B cell (primary cell): ENCODE measurements at regions not wholly inside any gene's neighbourhood (a gene's known extent, or its start where the extent isn't known, plus 50 kb on each side); places are given as distances from the start of the nearest gene placed in this dataset.

Experiments used
- ATAC-seq: fragments of 200-7000 bp; cut with Tn5 transposase; one replicate; pipeline ENCODE4 v1.10.0; 2021; ENCODE audit warnings: low read depth, mild to moderate bottlenecking, moderate number of reproducible peaks, moderate library complexity
- CTCF ChIA-PET: fragments of 350-600 bp; sonication (Branson Sonifier 250); formaldehyde crosslinking; loops from one replicate; lab custom pipeline; 2021; ENCODE audit warnings: antibody characterized with exemption, inconsistent platforms; lab: Charles Lee
- POLR2A ChIA-PET: fragments of 350-600 bp; sonication (Branson Sonifier 250); formaldehyde crosslinking; loops from one replicate; lab custom pipeline; 2021; ENCODE audit warnings: antibody characterized with exemption; lab: Charles Lee
- DNase-seq: peaks from one replicate; pipeline ENCODE4 v3.0.0; 2013
- H2AFZ ChIP-seq: 2 replicates; pipeline ENCODE4 v1.6.1; 2012; ENCODE audit warnings: mild to moderate bottlenecking, low read depth, low read length; ENCODE audit not compliant: insufficient read depth, poor library complexity, severe bottlenecking
- H3K27ac ChIP-seq, 2 donors: 1 replicate in 1 of 2; 2 replicates in 1 of 2; pipeline ENCODE4 v1.5.1; 2012 to 2013; ENCODE audit warnings: low read length in 2 of 2, mild to moderate bottlenecking in 2 of 2, moderate library complexity in 1 of 2
- H3K27me3 ChIP-seq, 4 experiments: fragments of 200-600 bp in 1 of 4; sonication (generic) in 1 of 4; replicated peaks in 1 of 4; 1 replicate in 2 of 4; 2 replicates in 2 of 4; pipeline versions ENCODE4 v1.6.1 to v1.7.0; 2013 to 2016; ENCODE audit warnings: low read length in 3 of 4, mild to moderate bottlenecking in 2 of 4, mixed read lengths in 1 of 4, moderate library complexity in 1 of 4; ENCODE audit not compliant: insufficient read depth in 4 of 4, control insufficient read depth in 3 of 4; ENCODE audit errors: control extremely low read depth in 1 of 4
- H3K36me3 ChIP-seq, 2 experiments: replicated peaks in 1 of 2; 1 replicate in 1 of 2; 2 replicates in 1 of 2; pipeline versions ENCODE4 v1.6.1 to v1.7.1; 2013; ENCODE audit warnings: low read length in 1 of 2; ENCODE audit not compliant: insufficient read depth in 2 of 2, control insufficient read depth in 1 of 2; ENCODE audit errors: control extremely low read depth in 1 of 2, extremely low read depth in 1 of 2
- H3K4me1 ChIP-seq, 2 donors: fragments of 200-600 bp in 1 of 2; sonication (generic) in 1 of 2; 1 replicate in 1 of 2; 2 replicates in 1 of 2; pipeline versions ENCODE4 v1.5.1 to v1.6.1; 2013 to 2017; ENCODE audit warnings: low read length in 2 of 2; ENCODE audit not compliant: control insufficient read depth in 2 of 2, insufficient read depth in 2 of 2
- H3K4me2 ChIP-seq: replicated peaks from 2 replicates; pipeline ENCODE3; 2012; ENCODE audit warnings: mild to moderate bottlenecking, low read depth, low read length; ENCODE audit not compliant: poor library complexity, severe bottlenecking
- H3K4me3 ChIP-seq, 5 experiments: fragments of 200-600 bp in 1 of 5; sonication (generic) in 1 of 5; 1 replicate in 3 of 5; 2 replicates in 2 of 5; pipeline versions ENCODE4 v1.5.1 to v1.7.0; 2011 to 2016; ENCODE audit warnings: low read length in 4 of 5, mild to moderate bottlenecking in 4 of 5, low read depth in 2 of 5, control low read depth in 1 of 5, moderate library complexity in 1 of 5; ENCODE audit not compliant: insufficient read depth in 1 of 5; ENCODE audit errors: control extremely low read depth in 1 of 5, extremely low read depth in 1 of 5
- H3K79me2 ChIP-seq: fragments of 200-600 bp; sonication (generic); one replicate; pipeline ENCODE4 v1.6.0; 2016; ENCODE audit warnings: low read length; ENCODE audit not compliant: control insufficient read depth, insufficient read depth
- H3K9ac ChIP-seq: fragments of 200-600 bp; sonication (generic); 2 replicates; pipeline ENCODE4 v1.6.1; 2017; ENCODE audit warnings: mild to moderate bottlenecking, low read length, moderate library complexity
- H3K9me3 ChIP-seq, 3 donors: one replicate each; pipeline versions ENCODE4 v1.6.1 to v1.7.1; 2013; ENCODE audit warnings: low read length in 2 of 3; ENCODE audit not compliant: control insufficient read depth in 2 of 3, insufficient read depth in 1 of 3; ENCODE audit errors: control extremely low read depth in 1 of 3
- H4K20me1 ChIP-seq: 2 replicates; pipeline ENCODE4 v1.6.0; 2012; ENCODE audit warnings: mild to moderate bottlenecking, low read length; ENCODE audit not compliant: insufficient read depth, control insufficient read depth, poor library complexity, severe bottlenecking
- H3K27ac Mint-ChIP-seq: one replicate; pipeline ENCODE4 v1.8.0; 2021; ENCODE audit warnings: mixed read lengths
- H3K27me3 Mint-ChIP-seq: one replicate; pipeline ENCODE4 v1.8.0; 2021; ENCODE audit warnings: mixed read lengths
- H3K4me1 Mint-ChIP-seq: one replicate; pipeline ENCODE4 v1.8.0; 2021; ENCODE audit warnings: mixed read lengths
- H3K4me3 Mint-ChIP-seq: one replicate; pipeline ENCODE4 v1.8.0; 2021; ENCODE audit warnings: mixed read lengths
- H3K9me3 Mint-ChIP-seq: one replicate; pipeline ENCODE4 v1.8.0; 2022; ENCODE audit warnings: mixed read lengths; ENCODE audit not compliant: insufficient read depth
- EZH2 ChIP-seq: IDR thresholded peaks from 2 replicates; pipeline ENCODE4 v1.6.1; 2012; ENCODE audit warnings: borderline replicate concordance, low read depth, mild to moderate bottlenecking, moderate library complexity, low read length; ENCODE audit not compliant: insufficient read depth, poor library complexity, severe bottlenecking
- whole genome bisulfite sequencing: methylation state at CpG from one replicate; pipeline ENCODE4 v1.1.5; 2013; ENCODE audit warnings: missing lambda C conversion rate; ENCODE audit not compliant: insufficient coverage; 5-methylcytosine and 5-hydroxymethylcytosine counted together
- intact Hi-C: fragments of 100-400 bp; cut with micrococcal nuclease; formaldehyde crosslinking; loops from one replicate; pipeline ENCODE4 v1.10.0; 2022
- TF ChIP-seq, protein P1 (sequence below): fragments of 200-600 bp; IDR thresholded peaks from one replicate; pipeline ENCODE4 v1.8.0; 2022; ENCODE audit warnings: antibody characterized with exemption, mild to moderate bottlenecking

DNA sequence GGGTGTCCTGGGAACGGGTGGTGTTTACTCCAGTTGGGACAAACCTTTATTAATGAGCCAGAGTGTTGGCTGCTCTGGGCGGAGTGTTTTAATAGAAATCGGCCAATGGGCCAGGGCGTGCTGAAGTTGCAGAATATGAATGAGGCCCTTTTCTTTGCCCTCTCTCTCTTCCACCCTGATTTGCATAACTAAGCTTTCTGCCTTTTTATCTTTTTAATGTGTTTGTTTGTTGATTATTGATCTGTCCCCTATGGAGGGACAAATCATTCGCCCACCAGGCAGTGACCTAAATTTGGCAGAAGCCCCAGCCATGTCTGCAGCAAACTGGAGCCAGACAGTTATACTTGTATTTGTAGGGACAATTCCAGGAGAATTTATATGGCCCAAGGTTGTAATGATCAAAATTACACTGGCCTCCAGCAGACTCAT, 420.9 kb downstream of the PREX1 start:
- Histone ChIP-seq H3K4me2 (no peak overlapping the region), H3K9ac (no peak overlapping the region), H3K79me2 (no peaks in the 10 kb centered on the region), H3K36me3 (no peaks in the 10 kb centered on the region), H3K27ac (no peak overlapping the region), H2AFZ (no peak overlapping the region), H4K20me1 (no peaks in the 10 kb centered on the region), H3K4me3 (no peak overlapping the region), H3K27me3 (peaks cover 0 to 13% (median 1%) of the 10 kb centered on the region in 4 experiments), H3K9me3 (no peaks in the 10 kb centered on the region), H3K4me1 (no peaks in the 10 kb centered on the region)
- ChIA-PET POLR2A (no interaction called here), CTCF (no interaction called here)
- H3K27me3 Mint-ChIP-seq = peaks cover 26% of the 10 kb centered on the region
- H3K4me1 Mint-ChIP-seq = no peaks in the 10 kb centered on the region
- intact Hi-C loops = no loop called here
- no peak for ATAC-seq
- WGBS = no CpG with 5 or more reads among the region's 5 CpGs
- no peak for DNase-seq
- H3K4me3 Mint-ChIP-seq = no peak overlapping the region
- no peak overlapping the region for H3K27ac Mint-ChIP-seq
- TF ChIP-seq, protein P1, sequence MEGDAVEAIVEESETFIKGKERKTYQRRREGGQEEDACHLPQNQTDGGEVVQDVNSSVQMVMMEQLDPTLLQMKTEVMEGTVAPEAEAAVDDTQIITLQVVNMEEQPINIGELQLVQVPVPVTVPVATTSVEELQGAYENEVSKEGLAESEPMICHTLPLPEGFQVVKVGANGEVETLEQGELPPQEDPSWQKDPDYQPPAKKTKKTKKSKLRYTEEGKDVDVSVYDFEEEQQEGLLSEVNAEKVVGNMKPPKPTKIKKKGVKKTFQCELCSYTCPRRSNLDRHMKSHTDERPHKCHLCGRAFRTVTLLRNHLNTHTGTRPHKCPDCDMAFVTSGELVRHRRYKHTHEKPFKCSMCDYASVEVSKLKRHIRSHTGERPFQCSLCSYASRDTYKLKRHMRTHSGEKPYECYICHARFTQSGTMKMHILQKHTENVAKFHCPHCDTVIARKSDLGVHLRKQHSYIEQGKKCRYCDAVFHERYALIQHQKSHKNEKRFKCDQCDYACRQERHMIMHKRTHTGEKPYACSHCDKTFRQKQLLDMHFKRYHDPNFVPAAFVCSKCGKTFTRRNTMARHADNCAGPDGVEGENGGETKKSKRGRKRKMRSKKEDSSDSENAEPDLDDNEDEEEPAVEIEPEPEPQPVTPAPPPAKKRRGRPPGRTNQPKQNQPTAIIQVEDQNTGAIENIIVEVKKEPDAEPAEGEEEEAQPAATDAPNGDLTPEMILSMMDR = no peak
- no peak for TF ChIP-seq EZH2
- no peaks in the 10 kb centered on the region for H3K9me3 Mint-ChIP-seq

DNA sequence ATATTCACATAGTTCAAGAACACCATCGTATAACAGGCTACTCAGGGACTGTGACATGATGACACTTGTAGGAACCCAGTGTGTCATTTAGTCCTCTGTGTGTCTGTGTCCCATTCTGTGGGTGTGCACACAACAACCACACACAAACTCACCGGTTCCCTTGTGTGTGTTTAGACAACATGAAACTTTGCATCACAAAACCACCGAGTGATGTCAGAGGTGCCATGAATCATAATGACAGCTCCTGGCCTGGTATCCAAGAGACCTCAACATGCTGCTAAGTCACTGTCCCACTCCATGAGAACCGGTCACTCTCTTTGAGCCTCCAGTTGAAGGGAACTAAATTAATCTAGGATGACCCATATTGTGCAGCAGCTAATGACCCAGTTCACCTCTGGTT, 421.3 kb downstream of the PREX1 start:
- Histone ChIP-seq H3K9me3 (no peaks in the 10 kb centered on the region), H3K36me3 (no peaks in the 10 kb centered on the region), H3K4me1 (no peaks in the 10 kb centered on the region), H3K27ac (no peak overlapping the region), H2AFZ (no peak overlapping the region), H4K20me1 (no peaks in the 10 kb centered on the region), H3K79me2 (no peaks in the 10 kb centered on the region), H3K4me3 (no peak overlapping the region), H3K27me3 (peaks cover 0 to 13% (median 1%) of the 10 kb centered on the region in 4 experiments), H3K4me2 (no peak overlapping the region), H3K9ac (no peak overlapping the region)
- no peaks in the 10 kb centered on the region for H3K9me3 Mint-ChIP-seq
- peaks cover 31% of the 10 kb centered on the region for H3K27me3 Mint-ChIP-seq
- WGBS = 74% methylated on average over 3 of the region's 4 CpGs
- DNase-seq (no peak), ATAC-seq (no peak)
- ChIA-PET CTCF (no interaction called here), POLR2A (no interaction called here)
- H3K27ac Mint-ChIP-seq = no peak overlapping the region
- no peaks in the 10 kb centered on the region for H3K4me1 Mint-ChIP-seq
- intact Hi-C loops = no loop called here
- H3K4me3 Mint-ChIP-seq = no peak overlapping the region
- TF ChIP-seq EZH2 = no peak
- TF ChIP-seq, protein P1 = no peak
